Cardiac muscle cell (in vitro differentiated cells and primary cell): ENCODE measurements at regions not wholly inside any gene's neighbourhood (a gene's known extent, or its start where the extent isn't known, plus 50 kb on each side); places are given as distances from the start of the nearest gene placed in this dataset.
A peak's percentile ranks its signal among the peaks of the same experiment; 100 is the strongest.

Experiments
- DNase-seq, 2 donors: peaks; one replicate each; pipeline versions ENCODE4 v3.0.0 to v3.0.0-alpha.2; 2010 to 2017; ENCODE audit warnings: low read depth in 1 of 2, low spot score in 1 of 2
- H3K27ac ChIP-seq: fragments of 200-600 bp; sonication (generic); 2 replicates; pipeline ENCODE4 v1.5.1; 2016
- H3K27me3 ChIP-seq: fragments of 200-600 bp; sonication (generic); 2 replicates; pipeline ENCODE4 v1.6.0; 2016; ENCODE audit warnings: control low read depth
- H3K36me3 ChIP-seq: fragments of 200-600 bp; sonication (generic); 2 replicates; pipeline ENCODE4 v1.5.1; 2016; ENCODE audit warnings: control low read depth
- H3K4me1 ChIP-seq: fragments of 200-600 bp; sonication (generic); 2 replicates; pipeline ENCODE4 v1.8.1; 2017; ENCODE audit warnings: low read depth, mild to moderate bottlenecking, mixed run types
- H3K4me3 ChIP-seq: fragments of 200-600 bp; sonication (generic); 2 replicates; pipeline ENCODE4 v1.5.1; 2016; ENCODE audit warnings: mild to moderate bottlenecking
- H3K9me3 ChIP-seq: fragments of 200-600 bp; sonication (generic); 2 replicates; pipeline ENCODE4 v1.5.1; 2017; ENCODE audit warnings: low read depth, mild to moderate bottlenecking, control low read depth
- CTCF ChIP-seq: IDR thresholded peaks from 2 replicates; pipeline ENCODE4 v1.5.1; 2012; ENCODE audit warnings: low read depth, mild to moderate bottlenecking, low read length

- Histone ChIP-seq H3K4me3 (no peak overlapping the region), H3K36me3 (no peaks in the 10 kb centered on the region), H3K9me3 (no peaks in the 10 kb centered on the region), H3K4me1 (no peaks in the 10 kb centered on the region), H3K27me3 (no peaks in the 10 kb centered on the region), H3K27ac (no peak overlapping the region)
- no peak for TF ChIP-seq CTCF
- no peak for DNase-seq
Measured at GRCh38 chr20:50367104-50367674, 143.0 kb upstream of the PTPN1 start.

- Histone ChIP-seq H3K36me3 (no peaks in the 10 kb centered on the region), H3K4me3 (no peak overlapping the region), H3K9me3 (no peaks in the 10 kb centered on the region), H3K27me3 (no peaks in the 10 kb centered on the region), H3K27ac (no peak overlapping the region), H3K4me1 (no peaks in the 10 kb centered on the region)
- no peak for DNase-seq
- no peak for TF ChIP-seq CTCF
Measured at GRCh38 chr20:50367739-50368375, 142.3 kb upstream of the PTPN1 start.

- H3K4me3 ChIP-seq, result no peak overlapping the region
Measured at GRCh38 chr20:50368386-50368785, 141.8 kb upstream of the PTPN1 start.

GRCh38 chr20:50368813-50369224 lies 141.4 kb upstream of the PTPN1 start:
- peak in 1 of 2 donors; percentile 66 for DNase-seq
- Histone ChIP-seq H3K27me3 (no peaks in the 10 kb centered on the region), H3K4me3 (no peak overlapping the region), H3K4me1 (no peaks in the 10 kb centered on the region), H3K36me3 (no peaks in the 10 kb centered on the region), H3K9me3 (no peaks in the 10 kb centered on the region), H3K27ac (no peak overlapping the region)
- no peak for TF ChIP-seq CTCF

More at GRCh38 chr20:50368386-50368785, 141.8 kb upstream of the PTPN1 start:
- Histone ChIP-seq H3K9me3 (no peaks in the 10 kb centered on the region), H3K27me3 (no peaks in the 10 kb centered on the region), H3K4me1 (no peaks in the 10 kb centered on the region), H3K27ac (no peak overlapping the region), H3K36me3 (no peaks in the 10 kb centered on the region)
- DNase-seq, result no peak
- TF ChIP-seq CTCF, result no peak

GRCh38 chr20:50369225-50370035 lies 140.8 kb upstream of the PTPN1 start:
- H3K4me1 ChIP-seq, result no peaks in the 10 kb centered on the region
- DNase-seq, result no peak
- no peak overlapping the region for H3K27ac ChIP-seq
- no peaks in the 10 kb centered on the region for H3K27me3 ChIP-seq
- H3K9me3 ChIP-seq, result no peaks in the 10 kb centered on the region
- no peak for TF ChIP-seq CTCF
- H3K4me3 ChIP-seq, result no peak overlapping the region
- no peaks in the 10 kb centered on the region for H3K36me3 ChIP-seq
